ENCODE measurements at regions not wholly inside any gene's neighbourhood (a gene's known extent, or its start where the extent isn't known, plus 50 kb on each side); places are given as distances from the start of the nearest gene placed in this dataset.
"Not testable (repeated sequence)": the region's sequence is repeated elsewhere in the genome, so short reads cannot be mapped to it uniquely, and the experiment has no call there.

DNA sequence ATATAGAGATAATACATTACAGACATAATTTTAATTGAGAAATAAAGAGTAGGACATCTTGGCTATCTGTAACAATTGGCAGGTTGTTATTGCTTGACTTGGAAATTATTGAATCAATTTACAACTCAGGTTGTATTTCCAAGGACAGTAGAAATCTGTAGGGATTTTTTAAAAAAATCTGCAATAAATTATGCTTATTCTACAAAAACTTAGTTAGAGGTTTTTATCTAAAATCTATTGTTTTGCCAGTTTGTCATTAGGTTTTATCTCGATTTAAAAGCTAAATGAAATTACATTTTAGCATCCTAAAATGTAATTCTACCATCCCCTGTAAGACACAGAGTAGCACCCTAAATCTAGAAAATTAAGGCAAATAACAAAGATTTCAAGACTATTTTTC is 408.8 kb downstream of the COL11A1 start:
- no peak for DNase-seq (ENCODE audit: low read depth)
- in situ Hi-C loops (cut with HindIII; ENCODE audit: low sequenced_read_pairs) = no loop called here
- TF ChIP-seq, protein P1, sequence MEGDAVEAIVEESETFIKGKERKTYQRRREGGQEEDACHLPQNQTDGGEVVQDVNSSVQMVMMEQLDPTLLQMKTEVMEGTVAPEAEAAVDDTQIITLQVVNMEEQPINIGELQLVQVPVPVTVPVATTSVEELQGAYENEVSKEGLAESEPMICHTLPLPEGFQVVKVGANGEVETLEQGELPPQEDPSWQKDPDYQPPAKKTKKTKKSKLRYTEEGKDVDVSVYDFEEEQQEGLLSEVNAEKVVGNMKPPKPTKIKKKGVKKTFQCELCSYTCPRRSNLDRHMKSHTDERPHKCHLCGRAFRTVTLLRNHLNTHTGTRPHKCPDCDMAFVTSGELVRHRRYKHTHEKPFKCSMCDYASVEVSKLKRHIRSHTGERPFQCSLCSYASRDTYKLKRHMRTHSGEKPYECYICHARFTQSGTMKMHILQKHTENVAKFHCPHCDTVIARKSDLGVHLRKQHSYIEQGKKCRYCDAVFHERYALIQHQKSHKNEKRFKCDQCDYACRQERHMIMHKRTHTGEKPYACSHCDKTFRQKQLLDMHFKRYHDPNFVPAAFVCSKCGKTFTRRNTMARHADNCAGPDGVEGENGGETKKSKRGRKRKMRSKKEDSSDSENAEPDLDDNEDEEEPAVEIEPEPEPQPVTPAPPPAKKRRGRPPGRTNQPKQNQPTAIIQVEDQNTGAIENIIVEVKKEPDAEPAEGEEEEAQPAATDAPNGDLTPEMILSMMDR (IDR thresholded peaks at IDR 0.05; ENCODE audit: low read depth, low read length, missing control alignments) = no peak
- no peak overlapping the region for H3K4me3 ChIP-seq (ENCODE audit: low read depth, low read length)

GRCh38 chr1:102693345-102693744 is 415.0 kb downstream of the COL11A1 start:
- TF ChIP-seq, protein P1 (IDR thresholded peaks at IDR 0.05; ENCODE audit: low read depth, low read length, missing control alignments) = no peak
- H3K4me3 ChIP-seq (ENCODE audit: low read depth, low read length) = no peak overlapping the region
- in situ Hi-C loops (cut with HindIII; ENCODE audit: low sequenced_read_pairs) = no loop called here
- no peak for DNase-seq (ENCODE audit: low read depth)

DNA sequence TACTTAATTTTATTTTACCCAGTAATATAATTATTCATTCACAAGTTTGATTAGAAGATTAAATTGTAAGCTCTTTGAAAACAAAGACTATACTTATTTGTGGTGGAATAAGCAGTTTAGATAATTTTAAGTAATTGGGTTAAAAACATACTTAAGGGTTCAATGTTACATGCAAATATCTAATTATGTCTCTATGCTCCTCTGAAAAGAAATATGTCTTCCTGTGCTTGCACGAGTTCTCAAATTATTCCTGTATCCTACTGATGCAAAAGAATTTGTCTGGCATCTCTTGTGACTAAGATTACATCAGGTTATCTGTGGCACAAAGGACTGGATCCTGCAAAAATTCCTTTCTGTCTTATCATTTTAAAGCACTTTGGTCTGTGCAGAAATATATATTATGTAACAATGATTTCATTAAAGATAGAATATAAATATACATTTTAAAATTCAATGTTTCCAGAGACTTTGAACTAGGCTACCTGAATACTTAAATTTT is 416.7 kb downstream of the COL11A1 start:
- no peak overlapping the region for H3K4me3 ChIP-seq (ENCODE audit: low read depth, low read length)
- in situ Hi-C loops (cut with HindIII; ENCODE audit: low sequenced_read_pairs) = no loop called here
- no peak for DNase-seq (ENCODE audit: low read depth)
- TF ChIP-seq, protein P1 (IDR thresholded peaks at IDR 0.05; ENCODE audit: low read depth, low read length, missing control alignments) = no peak

DNA sequence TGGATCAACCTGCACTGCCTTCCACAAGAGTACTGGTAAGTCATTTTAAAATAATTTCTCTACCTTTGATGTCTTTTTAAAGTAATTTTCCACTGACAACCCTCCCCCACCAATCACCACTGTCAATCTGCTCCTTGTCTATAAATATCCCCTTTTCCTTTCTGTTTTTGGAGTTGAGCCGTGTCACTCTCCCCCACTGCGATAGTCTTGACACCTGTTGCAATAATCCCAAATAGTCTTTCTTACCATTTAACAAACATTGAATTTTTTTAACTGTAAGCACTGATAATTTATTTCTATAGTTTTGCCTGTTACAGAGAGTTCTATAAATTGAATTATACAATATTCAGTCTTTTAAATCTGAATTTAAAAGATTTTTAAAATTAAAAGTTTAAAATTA is 420.9 kb downstream of the COL11A1 start:
- H3K4me3 ChIP-seq (ENCODE audit: low read depth, low read length) = no peak overlapping the region
- TF ChIP-seq, protein P1 (IDR thresholded peaks at IDR 0.05; ENCODE audit: low read depth, low read length, missing control alignments) = no peak
- no peak for DNase-seq (ENCODE audit: low read depth)

GRCh38 chr1:102661481-102661880 is 446.8 kb downstream of the COL11A1 start:
- in situ Hi-C loops (cut with HindIII; ENCODE audit: low sequenced_read_pairs) = no loop called here
- no peak for DNase-seq (ENCODE audit: low read depth)
- H3K4me3 ChIP-seq (ENCODE audit: low read depth, low read length) = no peak overlapping the region
- TF ChIP-seq, protein P1 (IDR thresholded peaks at IDR 0.05; ENCODE audit: low read depth, low read length, missing control alignments) = no peak

More for the DNA sequence above, 420.9 kb downstream of the COL11A1 start:
- in situ Hi-C loops (cut with HindIII; ENCODE audit: low sequenced_read_pairs) = no loop called here

DNA sequence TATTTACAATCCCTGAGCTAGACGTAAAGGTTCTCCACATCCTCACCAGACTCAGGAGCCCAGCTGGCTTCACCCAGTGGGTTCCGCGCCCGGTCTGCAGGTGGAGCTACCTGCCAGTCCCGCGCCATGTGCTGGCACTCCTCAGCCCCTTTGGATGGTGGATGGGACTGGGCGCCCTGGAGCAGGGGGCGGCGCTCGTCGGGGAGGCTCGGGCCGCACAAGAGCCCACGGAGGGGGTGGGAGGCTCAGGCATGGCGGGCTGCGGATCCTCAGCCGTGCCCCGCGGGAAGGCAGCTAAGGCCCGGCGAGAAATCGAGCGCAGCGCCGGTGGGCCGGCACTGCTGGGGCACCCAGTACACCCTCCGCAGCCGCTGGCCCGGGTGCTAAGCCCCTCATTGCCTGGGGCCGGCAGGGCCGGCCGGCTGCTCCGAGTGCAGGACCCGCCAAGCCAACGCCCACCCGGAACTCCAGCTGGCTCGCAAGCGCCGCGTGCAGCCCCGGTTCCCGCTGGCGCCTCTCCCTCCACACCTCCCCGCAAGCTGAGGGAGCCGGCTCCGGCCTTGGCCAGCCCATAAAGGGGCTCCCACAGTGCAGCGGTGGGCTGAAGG is 448.3 kb downstream of the COL11A1 start:
- H3K4me3 ChIP-seq (ENCODE audit: low read depth, low read length); DNase-seq (ENCODE audit: low read depth); in situ Hi-C loops (cut with HindIII; ENCODE audit: low sequenced_read_pairs): not testable (repeated sequence)

DNA sequence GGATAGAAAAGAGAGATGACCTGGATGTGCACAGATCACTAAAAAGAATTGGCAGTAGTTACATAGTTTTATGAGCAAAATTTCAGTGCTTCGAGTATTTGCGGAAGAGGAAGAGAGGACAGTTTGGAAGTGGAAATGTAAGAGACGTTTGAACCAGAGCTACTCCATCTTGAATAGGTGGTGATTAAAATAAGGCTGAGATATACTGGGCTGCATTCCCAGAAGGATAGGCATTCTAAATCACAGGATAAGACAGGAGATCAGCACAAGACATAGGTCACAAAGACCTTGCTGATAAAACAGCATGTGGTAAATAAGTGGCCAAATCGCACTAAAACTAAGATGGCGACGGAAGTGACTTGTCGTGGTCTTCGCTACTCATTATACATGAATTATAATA is 453.3 kb downstream of the COL11A1 start:
- no peak overlapping the region for H3K4me3 ChIP-seq (ENCODE audit: low read depth, low read length)
- DNase-seq (ENCODE audit: low read depth) = no peak
- in situ Hi-C loops (cut with HindIII; ENCODE audit: low sequenced_read_pairs) = no loop called here
- TF ChIP-seq, protein P1 (IDR thresholded peaks at IDR 0.05; ENCODE audit: low read depth, low read length, missing control alignments) = no peak

All from astrocyte of the cerebellum (primary cell).